ENCODE measurements at regions not wholly inside any gene's neighbourhood (a gene's known extent, or its start where the extent isn't known, plus 50 kb on each side); places are given as distances from the start of the nearest gene placed in this dataset.
"Not testable (repeated sequence)": the region's sequence is repeated elsewhere in the genome, so short reads cannot be mapped to it uniquely, and the experiment has no call there.

- no peak overlapping the region for H3K4me3 ChIP-seq
- TF ChIP-seq, protein P1, sequence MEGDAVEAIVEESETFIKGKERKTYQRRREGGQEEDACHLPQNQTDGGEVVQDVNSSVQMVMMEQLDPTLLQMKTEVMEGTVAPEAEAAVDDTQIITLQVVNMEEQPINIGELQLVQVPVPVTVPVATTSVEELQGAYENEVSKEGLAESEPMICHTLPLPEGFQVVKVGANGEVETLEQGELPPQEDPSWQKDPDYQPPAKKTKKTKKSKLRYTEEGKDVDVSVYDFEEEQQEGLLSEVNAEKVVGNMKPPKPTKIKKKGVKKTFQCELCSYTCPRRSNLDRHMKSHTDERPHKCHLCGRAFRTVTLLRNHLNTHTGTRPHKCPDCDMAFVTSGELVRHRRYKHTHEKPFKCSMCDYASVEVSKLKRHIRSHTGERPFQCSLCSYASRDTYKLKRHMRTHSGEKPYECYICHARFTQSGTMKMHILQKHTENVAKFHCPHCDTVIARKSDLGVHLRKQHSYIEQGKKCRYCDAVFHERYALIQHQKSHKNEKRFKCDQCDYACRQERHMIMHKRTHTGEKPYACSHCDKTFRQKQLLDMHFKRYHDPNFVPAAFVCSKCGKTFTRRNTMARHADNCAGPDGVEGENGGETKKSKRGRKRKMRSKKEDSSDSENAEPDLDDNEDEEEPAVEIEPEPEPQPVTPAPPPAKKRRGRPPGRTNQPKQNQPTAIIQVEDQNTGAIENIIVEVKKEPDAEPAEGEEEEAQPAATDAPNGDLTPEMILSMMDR (IDR thresholded peaks at IDR 0.05), result no peak
- TF ChIP-seq POLR2AphosphoS5 (IDR thresholded peaks at IDR 0.05), result no peak
- TF ChIP-seq EP300 (IDR thresholded peaks at IDR 0.05), result no peak
- TF ChIP-seq POLR2A (IDR thresholded peaks at IDR 0.05), result no peak
- 68% methylated on average over 6 of the region's 6 CpGs for WGBS
Observed at GRCh38 chrX:41984628-41985027, 61.3 kb upstream of the CASK start.

DNA sequence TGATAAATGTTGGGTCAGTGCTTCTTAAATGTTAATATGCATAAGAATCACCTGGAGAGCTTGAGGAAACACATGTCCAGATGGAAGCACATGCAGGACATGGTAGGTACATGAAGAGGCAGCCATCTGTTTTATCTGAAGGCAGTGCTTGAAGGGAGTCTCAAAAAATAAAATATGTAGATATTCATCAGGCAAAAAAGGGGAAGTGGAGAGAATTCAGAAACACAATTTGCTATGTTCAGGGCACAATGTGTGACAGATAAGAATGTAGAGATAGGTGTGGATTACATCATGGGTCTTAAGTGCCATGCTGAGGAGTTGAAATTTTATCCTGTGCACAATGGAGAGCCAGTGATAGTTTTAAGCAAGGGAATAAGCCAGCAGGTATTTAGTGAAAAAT, 59.6 kb upstream of the CASK start:
- no peaks in the 10 kb centered on the region for H3K9me3 ChIP-seq
- TF ChIP-seq POLR2AphosphoS5 (IDR thresholded peaks at IDR 0.05), result no peak
- TF ChIP-seq, protein P1 (IDR thresholded peaks at IDR 0.05), result no peak
- no peak for TF ChIP-seq POLR2A (IDR thresholded peaks at IDR 0.05)
- TF ChIP-seq EP300 (IDR thresholded peaks at IDR 0.05), result no peak
- no peak for DNase-seq (ENCODE audit: low spot score in 2 of 2)
- H3K27ac ChIP-seq, result no peak overlapping the region
- H3K4me1 ChIP-seq, result no peaks in the 10 kb centered on the region
- no peak overlapping the region for H3K4me3 ChIP-seq
- no peaks in the 10 kb centered on the region for H3K27me3 ChIP-seq
- H3K36me3 ChIP-seq, result no peaks in the 10 kb centered on the region

More at GRCh38 chrX:41984628-41985027, 61.3 kb upstream of the CASK start:
- no peak overlapping the region for H3K27ac ChIP-seq
- no peaks in the 10 kb centered on the region for H3K27me3 ChIP-seq
- no peaks in the 10 kb centered on the region for H3K4me1 ChIP-seq
- H3K9me3 ChIP-seq, result no peaks in the 10 kb centered on the region
- no peaks in the 10 kb centered on the region for H3K36me3 ChIP-seq
- no peak for DNase-seq (ENCODE audit: low spot score in 2 of 2)

DNA sequence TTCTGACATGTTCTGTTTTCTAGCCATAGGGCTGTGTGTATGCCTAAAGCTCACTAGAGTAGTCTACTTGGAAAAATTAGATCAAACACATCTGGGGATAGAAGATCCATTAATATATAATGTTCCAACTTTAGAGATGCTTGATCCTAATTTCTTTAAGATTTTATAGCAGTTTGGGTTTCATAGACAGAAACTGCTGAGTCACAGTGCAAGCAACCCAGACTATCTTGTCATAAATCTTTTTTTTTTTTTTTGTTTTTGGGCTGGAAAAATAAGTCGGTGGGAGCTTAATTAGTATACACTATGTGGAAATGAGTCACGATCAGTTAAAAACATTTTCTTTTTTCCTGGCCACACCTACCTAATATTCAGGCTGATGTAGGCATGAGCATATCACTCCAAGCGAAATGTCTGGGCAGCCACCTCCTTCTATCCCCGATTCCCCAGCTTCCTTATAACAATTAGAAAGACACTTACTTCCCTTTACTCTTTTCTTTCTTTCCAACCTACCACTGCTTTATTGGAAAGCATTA, 58.2 kb upstream of the CASK start:
- no peak for DNase-seq (ENCODE audit: low spot score in 2 of 2)
- Histone ChIP-seq H3K9me3 (no peaks in the 10 kb centered on the region), H3K27me3 (no peaks in the 10 kb centered on the region), H3K4me1 (no peaks in the 10 kb centered on the region), H3K36me3 (no peaks in the 10 kb centered on the region), H3K4me3 (no peak overlapping the region), H3K27ac (no peak overlapping the region)
- TF ChIP-seq EP300 (IDR thresholded peaks at IDR 0.05), result no peak
- WGBS, result 56% methylated on average over 4 of the region's 4 CpGs

DNA sequence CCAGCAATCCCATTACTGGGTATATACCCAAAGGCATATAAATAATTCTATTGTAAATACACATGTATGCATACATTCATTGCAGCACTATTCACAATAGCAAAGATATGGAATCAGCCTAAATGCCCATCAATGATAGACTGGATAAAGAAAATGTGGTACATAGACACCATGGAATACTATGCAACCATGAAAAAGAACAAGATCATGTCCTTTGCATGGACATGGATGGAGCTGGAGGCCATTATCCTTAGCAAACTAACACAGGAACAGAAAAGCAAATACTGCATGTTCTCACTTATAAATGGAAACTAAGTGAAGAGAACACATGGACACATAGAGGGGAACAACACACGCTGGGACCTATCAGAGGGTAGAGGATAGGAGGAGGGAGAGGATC, 51.3 kb upstream of the CASK start:
- not testable (repeated sequence) for H3K4me3 ChIP-seq; H3K9me3 ChIP-seq; H3K27ac ChIP-seq; H3K4me1 ChIP-seq; H3K27me3 ChIP-seq; DNase-seq (ENCODE audit: low spot score in 2 of 2); H3K36me3 ChIP-seq
- WGBS, result 100% methylated on average over 1 of the region's 1 CpG

DNA sequence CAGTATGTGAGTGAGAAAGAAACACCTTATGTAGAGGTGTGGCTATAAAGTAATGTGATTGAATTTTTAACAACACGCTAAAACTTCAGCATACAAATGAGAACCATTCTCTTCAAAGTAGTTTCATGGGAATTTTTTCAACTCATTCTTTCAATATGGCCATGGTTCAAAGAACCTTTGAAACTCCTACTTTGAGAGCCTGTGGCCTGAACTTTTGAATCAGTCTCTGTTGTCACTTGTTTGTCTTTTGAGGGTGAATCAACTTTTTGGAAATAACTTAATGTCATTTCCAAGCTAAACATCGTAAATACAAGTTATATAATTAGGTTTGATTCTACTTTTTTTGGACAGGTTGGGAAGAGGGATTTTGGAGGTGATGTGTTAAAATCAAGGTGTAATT, 49.9 kb upstream of the CASK start:
- Histone ChIP-seq H3K4me3 (no peak overlapping the region), H3K4me1 (no peaks in the 10 kb centered on the region), H3K27me3 (no peaks in the 10 kb centered on the region), H3K36me3 (no peaks in the 10 kb centered on the region), H3K27ac (no peak overlapping the region), H3K9me3 (no peaks in the 10 kb centered on the region)
- 65% methylated on average over 2 of the region's 2 CpGs for WGBS
- TF ChIP-seq POLR2AphosphoS5 (IDR thresholded peaks at IDR 0.05), result no peak
- no peak for TF ChIP-seq POLR2A (IDR thresholded peaks at IDR 0.05)
- TF ChIP-seq, protein P1 (IDR thresholded peaks at IDR 0.05), result no peak
- TF ChIP-seq EP300 (IDR thresholded peaks at IDR 0.05), result no peak
- no peak for DNase-seq (ENCODE audit: low spot score in 2 of 2)
